UCSD-AML1 (cell line): ENCODE measurements at regions not wholly inside any gene's neighbourhood (a gene's known extent, or its start where the extent isn't known, plus 50 kb on each side); places are given as distances from the start of the nearest gene placed in this dataset.
"Not testable (repeated sequence)": the region's sequence is repeated elsewhere in the genome, so short reads cannot be mapped to it uniquely, and the experiment has no call there.

ENCODE experiments used
- DNase-seq: peaks from one replicate; lab custom pipeline; 2025; ENCODE audit not compliant: unreplicated experiment; lab: John Stamatoyannopoulos, UW

GRCh38 chr14:59134307-59134706 is 54.2 kb upstream of the DAAM1 start:
- DNase-seq: no peak

- no peak for DNase-seq
Observed at GRCh38 chr14:59137256-59137655, 51.2 kb upstream of the DAAM1 start.

DNA sequence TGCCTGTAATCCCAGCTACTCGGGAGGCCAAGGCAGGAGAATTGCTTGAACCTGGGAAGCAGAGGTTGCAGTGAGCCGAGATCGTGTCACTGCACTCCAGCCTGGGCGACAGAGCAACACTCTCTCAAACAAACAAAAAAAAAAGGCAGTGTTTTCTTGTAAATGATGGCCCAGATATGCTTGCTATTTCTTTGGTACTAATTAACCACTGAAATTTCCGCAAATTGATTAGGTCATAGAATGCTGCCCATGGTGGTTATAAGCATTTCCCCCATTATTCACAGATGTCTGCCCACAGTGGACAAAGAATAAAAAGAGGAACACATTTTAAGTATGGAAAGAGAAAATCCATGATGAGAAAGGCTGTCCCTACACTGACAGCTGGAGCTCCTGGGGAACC is 49.9 kb upstream of the DAAM1 start:
- DNase-seq: not testable (repeated sequence)
